ENCODE measurements at regions not wholly inside any gene's neighbourhood (a gene's known extent, or its start where the extent isn't known, plus 50 kb on each side); places are given as distances from the start of the nearest gene placed in this dataset.

DNA sequence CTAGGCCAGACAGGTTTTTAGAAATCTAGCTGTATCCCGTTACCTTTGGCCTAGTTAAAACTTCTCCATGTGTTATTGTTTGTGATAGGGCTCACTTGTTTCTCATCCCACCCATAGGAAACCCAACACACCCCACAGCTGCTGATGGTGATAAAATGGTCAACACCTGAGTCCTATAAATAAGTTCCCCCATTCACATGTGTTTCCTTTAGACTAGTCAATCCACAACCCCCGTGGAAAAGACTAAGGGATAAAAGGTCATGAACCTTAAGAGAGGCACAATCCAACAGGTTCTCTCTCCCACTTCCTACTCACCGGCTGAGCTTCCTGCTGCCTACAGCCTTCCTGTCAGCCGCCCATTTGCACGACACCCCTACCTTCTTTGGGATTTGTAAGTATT, 768.4 kb downstream of the JRKL start:
- intact Hi-C loops (cut with DNase I; ENCODE audit: low total_unique reads): no loop called here
- H3K9me3 ChIP-seq: no peaks in the 10 kb centered on the region
- H3K27me3 ChIP-seq: no peaks in the 10 kb centered on the region
- no peaks in the 10 kb centered on the region for H3K4me1 ChIP-seq
- no peak overlapping the region for H3K4me3 ChIP-seq
- TF ChIP-seq POLR2A (IDR thresholded peaks at IDR 0.05): no peak
- TF ChIP-seq, protein P1, sequence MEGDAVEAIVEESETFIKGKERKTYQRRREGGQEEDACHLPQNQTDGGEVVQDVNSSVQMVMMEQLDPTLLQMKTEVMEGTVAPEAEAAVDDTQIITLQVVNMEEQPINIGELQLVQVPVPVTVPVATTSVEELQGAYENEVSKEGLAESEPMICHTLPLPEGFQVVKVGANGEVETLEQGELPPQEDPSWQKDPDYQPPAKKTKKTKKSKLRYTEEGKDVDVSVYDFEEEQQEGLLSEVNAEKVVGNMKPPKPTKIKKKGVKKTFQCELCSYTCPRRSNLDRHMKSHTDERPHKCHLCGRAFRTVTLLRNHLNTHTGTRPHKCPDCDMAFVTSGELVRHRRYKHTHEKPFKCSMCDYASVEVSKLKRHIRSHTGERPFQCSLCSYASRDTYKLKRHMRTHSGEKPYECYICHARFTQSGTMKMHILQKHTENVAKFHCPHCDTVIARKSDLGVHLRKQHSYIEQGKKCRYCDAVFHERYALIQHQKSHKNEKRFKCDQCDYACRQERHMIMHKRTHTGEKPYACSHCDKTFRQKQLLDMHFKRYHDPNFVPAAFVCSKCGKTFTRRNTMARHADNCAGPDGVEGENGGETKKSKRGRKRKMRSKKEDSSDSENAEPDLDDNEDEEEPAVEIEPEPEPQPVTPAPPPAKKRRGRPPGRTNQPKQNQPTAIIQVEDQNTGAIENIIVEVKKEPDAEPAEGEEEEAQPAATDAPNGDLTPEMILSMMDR (IDR thresholded peaks at IDR 0.05): no peak
- no peak for TF ChIP-seq POLR2AphosphoS5 (IDR thresholded peaks at IDR 0.05)
- no peaks in the 10 kb centered on the region for H3K36me3 ChIP-seq
- no peak for DNase-seq (ENCODE audit: low spot score in 2 of 2)
- no peak overlapping the region for H3K27ac ChIP-seq

DNA sequence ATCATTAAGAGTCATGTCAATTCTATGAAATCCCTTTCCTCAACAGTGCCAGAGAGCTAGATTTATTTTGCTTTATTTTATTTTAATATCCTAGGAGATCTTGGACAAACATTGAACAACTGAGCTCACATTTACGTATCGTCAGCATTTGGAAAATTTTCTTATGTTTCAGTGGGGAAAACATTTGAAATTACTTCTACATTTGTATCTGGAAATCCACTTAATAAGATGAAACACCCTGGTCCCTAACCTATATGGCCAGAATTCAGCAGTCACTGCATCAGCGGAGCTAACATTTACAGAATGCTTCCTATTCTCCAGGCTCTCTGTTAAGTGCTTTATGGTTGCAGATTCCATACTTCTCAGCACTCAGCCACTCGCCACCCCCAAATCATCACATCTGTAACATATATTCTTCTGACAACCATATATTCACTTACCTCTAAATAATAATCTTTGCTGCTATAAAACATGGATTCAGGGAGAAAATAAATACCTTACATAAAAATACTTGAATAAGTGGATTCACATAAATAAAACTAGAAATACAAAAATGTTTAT, 773.9 kb downstream of the JRKL start:
- intact Hi-C loops (cut with DNase I; ENCODE audit: low total_unique reads): no loop called here
- Histone ChIP-seq H3K4me1 (no peaks in the 10 kb centered on the region), H3K36me3 (no peaks in the 10 kb centered on the region), H3K4me3 (no peak overlapping the region), H3K9me3 (no peaks in the 10 kb centered on the region), H3K27me3 (no peaks in the 10 kb centered on the region), H3K27ac (no peak overlapping the region)
- TF ChIP-seq POLR2AphosphoS5 (IDR thresholded peaks at IDR 0.05) (no peak), POLR2A (IDR thresholded peaks at IDR 0.05) (no peak)
- TF ChIP-seq, protein P1 (IDR thresholded peaks at IDR 0.05): no peak
- no peak for DNase-seq (ENCODE audit: low spot score in 2 of 2)

DNA sequence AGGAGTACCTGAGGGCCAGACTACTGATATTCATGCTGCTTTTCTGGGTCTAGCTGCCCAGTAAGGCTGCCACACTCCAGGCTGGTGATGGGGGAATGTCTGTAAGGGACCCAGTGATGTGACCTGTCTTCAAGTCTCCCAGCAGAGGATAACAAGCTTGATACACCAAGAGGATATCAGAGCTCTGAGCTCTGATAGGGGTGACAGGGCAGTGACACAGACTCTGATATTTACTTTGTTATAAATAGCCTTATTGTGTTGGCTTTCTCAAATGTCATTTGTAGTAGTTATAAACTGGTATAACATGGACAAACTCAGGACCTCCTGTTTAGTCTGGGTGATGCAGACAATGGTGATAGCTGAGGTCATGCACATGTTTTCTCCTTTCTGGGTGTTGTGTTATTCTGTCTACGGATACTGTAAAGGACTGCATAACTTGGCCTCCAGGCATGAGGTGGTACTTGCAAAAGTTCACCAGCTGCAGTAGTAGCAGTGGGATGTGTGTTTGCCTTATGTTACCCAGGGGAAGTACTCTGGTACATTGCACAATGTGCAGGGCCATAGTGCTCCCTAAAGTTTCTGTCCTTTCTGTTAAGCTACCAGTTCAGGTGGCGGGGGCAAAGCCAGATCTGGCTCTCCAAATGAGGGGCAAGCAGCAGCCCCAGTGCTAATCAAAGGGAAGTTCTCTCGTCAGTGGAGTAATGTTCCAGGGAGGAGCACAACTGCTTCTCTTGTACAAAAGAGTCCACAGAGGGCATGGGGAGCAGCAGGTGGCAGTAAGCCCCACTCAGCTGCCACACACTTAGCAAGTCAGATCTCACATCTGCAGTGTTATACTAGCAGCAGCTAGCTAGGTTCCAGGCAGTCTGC, 812.2 kb downstream of the JRKL start:
- TF ChIP-seq, protein P1 (IDR thresholded peaks at IDR 0.05): no peak
- no peak for TF ChIP-seq POLR2A (IDR thresholded peaks at IDR 0.05)
- TF ChIP-seq POLR2AphosphoS5 (IDR thresholded peaks at IDR 0.05): no peak
- no peak overlapping the region for H3K27ac ChIP-seq
- H3K36me3 ChIP-seq: no peaks in the 10 kb centered on the region
- H3K9me3 ChIP-seq: peaks cover 0 to 7% of the 10 kb centered on the region in 2 donors
- no peak overlapping the region for H3K4me3 ChIP-seq
- H3K4me1 ChIP-seq: no peaks in the 10 kb centered on the region
- no peaks in the 10 kb centered on the region for H3K27me3 ChIP-seq
- intact Hi-C loops (cut with DNase I; ENCODE audit: low total_unique reads): no loop called here
- DNase-seq (ENCODE audit: low spot score in 2 of 2): no peak

DNA sequence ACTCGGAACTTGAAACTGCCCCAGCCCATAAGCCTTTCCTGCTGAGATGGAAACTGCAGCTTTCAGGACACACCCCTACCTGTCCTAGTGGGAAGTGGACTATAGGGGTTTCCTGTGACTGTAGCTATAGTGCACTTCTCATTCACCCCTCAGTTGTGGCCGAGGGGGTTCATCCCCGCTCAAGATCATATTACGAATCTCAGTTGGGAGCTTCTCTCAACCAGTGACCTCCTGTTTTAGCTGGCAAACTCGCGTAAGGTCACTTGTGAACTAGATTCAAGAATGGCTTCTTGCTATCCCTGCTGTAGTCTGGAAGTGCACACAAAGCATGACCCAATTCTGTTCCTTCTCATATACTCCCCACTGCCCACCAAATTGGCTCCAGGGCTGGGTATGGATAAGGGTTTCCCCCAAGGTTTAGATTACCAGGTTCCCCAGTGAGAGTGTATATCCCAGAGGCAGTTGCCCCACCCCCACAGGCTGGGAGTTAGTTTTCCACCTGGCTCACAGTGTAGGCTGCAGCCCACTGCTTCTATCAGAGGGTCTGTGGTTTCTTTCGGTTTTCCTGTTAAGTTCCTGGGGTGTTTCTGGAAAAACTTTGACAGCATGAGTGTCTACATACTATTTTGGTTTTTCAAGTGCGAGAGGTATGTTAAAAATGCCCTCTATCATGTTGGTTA, 812.9 kb downstream of the JRKL start:
- no peak overlapping the region for H3K27ac ChIP-seq
- TF ChIP-seq POLR2AphosphoS5 (IDR thresholded peaks at IDR 0.05) (no peak), POLR2A (IDR thresholded peaks at IDR 0.05) (no peak)
- TF ChIP-seq, protein P1 (IDR thresholded peaks at IDR 0.05): no peak
- H3K4me1 ChIP-seq: no peaks in the 10 kb centered on the region
- DNase-seq (ENCODE audit: low spot score in 2 of 2): no peak
- no peaks in the 10 kb centered on the region for H3K27me3 ChIP-seq
- no peaks in the 10 kb centered on the region for H3K36me3 ChIP-seq
- no peak overlapping the region for H3K4me3 ChIP-seq
- H3K9me3 ChIP-seq: peaks cover 0 to 7% of the 10 kb centered on the region in 2 donors
- intact Hi-C loops (cut with DNase I; ENCODE audit: low total_unique reads): no loop called here

DNA sequence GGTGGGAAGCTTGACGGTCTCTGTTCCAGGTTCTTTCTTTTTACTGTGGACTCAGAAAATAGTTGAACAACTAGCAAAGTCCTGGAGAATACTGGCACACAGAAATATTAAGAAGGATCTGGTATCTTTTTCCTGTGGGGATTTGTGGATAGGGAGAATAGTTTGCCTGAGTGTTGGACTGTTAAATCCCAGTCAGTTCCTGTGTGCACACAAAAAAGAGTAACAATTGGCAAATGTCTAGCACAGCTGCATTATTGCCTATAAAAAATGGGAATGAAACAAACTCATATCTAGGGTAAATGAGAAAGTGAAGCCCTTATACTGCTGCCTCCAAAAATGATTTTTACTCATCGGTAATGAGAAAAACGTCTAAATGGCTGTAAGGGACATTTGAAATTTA, 828.2 kb downstream of the JRKL start:
- H3K4me1 ChIP-seq: no peaks in the 10 kb centered on the region
- intact Hi-C loops (cut with DNase I; ENCODE audit: low total_unique reads): no loop called here
- H3K9me3 ChIP-seq: no peaks in the 10 kb centered on the region
- no peaks in the 10 kb centered on the region for H3K36me3 ChIP-seq
- TF ChIP-seq POLR2A (IDR thresholded peaks at IDR 0.05) (no peak), POLR2AphosphoS5 (IDR thresholded peaks at IDR 0.05) (no peak)
- TF ChIP-seq, protein P1 (IDR thresholded peaks at IDR 0.05): no peak
- no peak for DNase-seq (ENCODE audit: low spot score in 2 of 2)
- no peak overlapping the region for H3K4me3 ChIP-seq
- H3K27me3 ChIP-seq: peaks cover 0 to 2% of the 10 kb centered on the region in 2 donors
- H3K27ac ChIP-seq: no peak overlapping the region

Data from breast epithelium (tissue), 4 donors.